Suprapubic skin (tissue), 4 donors: ENCODE measurements at regions not wholly inside any gene's neighbourhood (a gene's known extent, or its start where the extent isn't known, plus 50 kb on each side); places are given as distances from the start of the nearest gene placed in this dataset.

Source experiments
- CTCF ChIP-seq, 2 donors: fragments of 200-600 bp in 1 of 2; fragments of 450-650 bp in 1 of 2; sonication (generic) in 1 of 2; IDR thresholded peaks; one replicate each; pipeline ENCODE4 v1.5.1; 2016 to 2019; ENCODE audit warnings: antibody characterized with exemption in 2 of 2, mild to moderate bottlenecking in 1 of 2, moderate library complexity in 1 of 2
- EP300 ChIP-seq: sonication (generic); formaldehyde crosslinking; IDR thresholded peaks from one replicate; pipeline ENCODE4 v1.6.1; 2017; ENCODE audit warnings: antibody characterized with exemption
- POLR2A ChIP-seq, 2 donors: fragments of 450-650 bp; IDR thresholded peaks; one replicate each; pipeline ENCODE4 v1.6.1; 2017; ENCODE audit warnings: antibody characterized with exemption in 2 of 2, mild to moderate bottlenecking in 2 of 2, moderate library complexity in 2 of 2
- POLR2AphosphoS5 ChIP-seq, 3 donors: sonication (generic); formaldehyde crosslinking; IDR thresholded peaks; one replicate each; pipeline ENCODE4 v1.6.1; 2017; ENCODE audit warnings: antibody characterized with exemption in 3 of 3

DNA sequence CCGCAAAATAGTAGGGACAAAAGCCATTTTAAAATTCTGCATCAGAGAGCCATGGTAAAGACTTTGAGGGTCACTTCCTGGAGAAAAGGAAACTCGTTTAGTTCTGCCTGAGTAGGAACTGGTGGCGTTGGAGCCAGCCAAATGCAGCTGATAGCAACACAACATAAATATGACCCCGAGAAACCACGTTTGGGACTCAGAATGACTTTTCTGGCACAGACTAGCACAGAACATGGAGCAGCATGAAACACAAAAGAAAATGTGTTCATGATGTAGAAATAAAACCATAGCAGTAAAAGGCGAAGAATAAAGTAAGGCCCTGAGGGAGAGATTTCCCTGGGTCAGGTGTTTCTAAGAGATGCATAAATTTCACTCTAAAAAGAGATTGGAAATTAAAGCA lies 149.2 kb upstream of the KLHL29 start:
- TF ChIP-seq POLR2AphosphoS5 (IDR thresholded peaks at IDR 0.05) = no peak
- TF ChIP-seq POLR2A (IDR thresholded peaks at IDR 0.05) = no peak
- TF ChIP-seq CTCF (IDR thresholded peaks at IDR 0.05) = no peak
- no peak for TF ChIP-seq EP300
